Type B pancreatic cell (in vitro differentiated cells): ENCODE measurements at regions not wholly inside any gene's neighbourhood (a gene's known extent, or its start where the extent isn't known, plus 50 kb on each side); places are given as distances from the start of the nearest gene placed in this dataset.

Experiments used
- DNase-seq: peaks from one replicate; pipeline ENCODE4 v3.0.0; 2021; ENCODE audit warnings: mixed read lengths; ENCODE audit not compliant: unreplicated experiment; ENCODE audit errors: extremely low spot score
- H3K27ac Mint-ChIP-seq: 2 replicates; pipeline ENCODE4 v1.8.0; 2021; ENCODE audit warnings: mild to moderate bottlenecking, mixed read lengths
- H3K27me3 Mint-ChIP-seq: 2 replicates; pipeline ENCODE4 v1.8.0; 2021; ENCODE audit warnings: mixed read lengths
- H3K36me3 Mint-ChIP-seq: 2 replicates; pipeline ENCODE4 v1.8.0; 2021; ENCODE audit warnings: mixed read lengths
- H3K4me1 Mint-ChIP-seq: one replicate; pipeline ENCODE4 v1.8.0; 2021; ENCODE audit warnings: mixed read lengths; ENCODE audit not compliant: unreplicated experiment
- H3K4me3 Mint-ChIP-seq: 2 replicates; pipeline ENCODE4 v1.8.0; 2021; ENCODE audit warnings: mild to moderate bottlenecking, mixed read lengths
- H3K9me3 Mint-ChIP-seq: 2 replicates; pipeline ENCODE4 v1.8.0; 2021; ENCODE audit warnings: mixed read lengths
- CTCF ChIP-seq: fragments of 200-600 bp; sonication (generic); conservative IDR thresholded peaks from 2 replicates; pipeline ENCODE4 v1.5.0; 2021; ENCODE audit warnings: antibody characterized with exemption, mild to moderate bottlenecking

- no peak for DNase-seq
- no peaks in the 10 kb centered on the region for H3K27me3 Mint-ChIP-seq
- H3K4me3 Mint-ChIP-seq, result no peak overlapping the region
- no peaks in the 10 kb centered on the region for H3K36me3 Mint-ChIP-seq
- peaks cover 8% of the 10 kb centered on the region for H3K9me3 Mint-ChIP-seq
- no peak overlapping the region for H3K27ac Mint-ChIP-seq
- no peak for TF ChIP-seq CTCF
- H3K4me1 Mint-ChIP-seq, result peaks cover 6% of the 10 kb centered on the region
Observed at GRCh38 chr10:111953949-111954348, 229.6 kb downstream of the GPAM start.

GRCh38 chr10:111954386-111954785, 229.2 kb downstream of the GPAM start:
- Mint-ChIP-seq H3K9me3 (peaks cover 8% of the 10 kb centered on the region), H3K4me3 (no peak overlapping the region), H3K27me3 (no peaks in the 10 kb centered on the region), H3K4me1 (peaks cover 6% of the 10 kb centered on the region), H3K27ac (no peak overlapping the region), H3K36me3 (no peaks in the 10 kb centered on the region)
- TF ChIP-seq CTCF, result no peak
- no peak for DNase-seq

- peaks cover 6% of the 10 kb centered on the region for H3K4me1 Mint-ChIP-seq
- no peaks in the 10 kb centered on the region for H3K36me3 Mint-ChIP-seq
- H3K4me3 Mint-ChIP-seq, result no peak overlapping the region
- no peak for TF ChIP-seq CTCF
- no peak overlapping the region for H3K27ac Mint-ChIP-seq
- peaks cover 8% of the 10 kb centered on the region for H3K9me3 Mint-ChIP-seq
- DNase-seq, result no peak
- H3K27me3 Mint-ChIP-seq, result no peaks in the 10 kb centered on the region
Observed at GRCh38 chr10:111956841-111957240, 226.7 kb downstream of the GPAM start.

- Mint-ChIP-seq H3K4me1 (no peaks in the 10 kb centered on the region), H3K27me3 (peaks cover 10% of the 10 kb centered on the region), H3K27ac (no peak overlapping the region), H3K36me3 (no peaks in the 10 kb centered on the region), H3K4me3 (no peak overlapping the region), H3K9me3 (peaks cover 4% of the 10 kb centered on the region)
- no peak for DNase-seq
- no peak for TF ChIP-seq CTCF
Observed at GRCh38 chr10:111962951-111963350, 220.6 kb downstream of the GPAM start.

GRCh38 chr10:111967116-111967515, 216.4 kb downstream of the GPAM start:
- Mint-ChIP-seq H3K36me3 (no peaks in the 10 kb centered on the region), H3K9me3 (peaks cover 4% of the 10 kb centered on the region), H3K27ac (no peak overlapping the region), H3K4me1 (no peaks in the 10 kb centered on the region), H3K27me3 (peaks cover 15% of the 10 kb centered on the region), H3K4me3 (no peak overlapping the region)
- DNase-seq, result no peak
- no peak for TF ChIP-seq CTCF

- Mint-ChIP-seq H3K27ac (no peak overlapping the region), H3K27me3 (peaks cover 13% of the 10 kb centered on the region), H3K4me1 (no peaks in the 10 kb centered on the region), H3K4me3 (no peak overlapping the region), H3K9me3 (peaks cover 4% of the 10 kb centered on the region), H3K36me3 (no peaks in the 10 kb centered on the region)
- no peak for TF ChIP-seq CTCF
- DNase-seq, result no peak
Observed at GRCh38 chr10:111967547-111967946, 216.0 kb downstream of the GPAM start.
